ENCODE measurements at regions not wholly inside any gene's neighbourhood (a gene's known extent, or its start where the extent isn't known, plus 50 kb on each side); places are given as distances from the start of the nearest gene placed in this dataset.

- no peak for DNase-seq
- H3K4me1 Mint-ChIP-seq, result no peaks in the 10 kb centered on the region
These were observed 465.0 kb downstream of the TAF11L14 start for GRCh38 chr5:18099261-18099660.

GRCh38 chr5:18101532-18101931 lies 467.3 kb downstream of the TAF11L14 start:
- no peaks in the 10 kb centered on the region for H3K36me3 Mint-ChIP-seq
- no peaks in the 10 kb centered on the region for H3K9me3 Mint-ChIP-seq
- no peak overlapping the region for H3K4me3 Mint-ChIP-seq
- no peak overlapping the region for H3K27ac Mint-ChIP-seq
- H3K27me3 Mint-ChIP-seq, result peaks cover 0 to 4% of the 10 kb centered on the region in 2 donors
- H3K4me1 Mint-ChIP-seq, result no peaks in the 10 kb centered on the region
- ATAC-seq (replicated peaks) (no peak), DNase-seq (no peak)

More at GRCh38 chr5:18099261-18099660, 465.0 kb downstream of the TAF11L14 start:
- Mint-ChIP-seq H3K9me3 (no peaks in the 10 kb centered on the region), H3K36me3 (no peaks in the 10 kb centered on the region), H3K4me3 (no peak overlapping the region), H3K27me3 (peaks cover 0 to 4% of the 10 kb centered on the region in 2 donors), H3K27ac (no peak overlapping the region)
- no peak for ATAC-seq (replicated peaks)

- no peak overlapping the region for H3K4me3 Mint-ChIP-seq
- peaks cover 0 to 4% of the 10 kb centered on the region in 2 donors for H3K27me3 Mint-ChIP-seq
- DNase-seq, result no peak
- H3K9me3 Mint-ChIP-seq, result no peaks in the 10 kb centered on the region
- no peak overlapping the region for H3K27ac Mint-ChIP-seq
- H3K36me3 Mint-ChIP-seq, result no peaks in the 10 kb centered on the region
- no peak for ATAC-seq (replicated peaks)
- no peaks in the 10 kb centered on the region for H3K4me1 Mint-ChIP-seq
These were observed 468.5 kb downstream of the TAF11L14 start for GRCh38 chr5:18102733-18103132.

GRCh38 chr5:18105449-18105848 lies 471.2 kb downstream of the TAF11L14 start:
- no peak overlapping the region for H3K27ac Mint-ChIP-seq
- H3K36me3 Mint-ChIP-seq, result no peaks in the 10 kb centered on the region
- H3K4me3 Mint-ChIP-seq, result no peak overlapping the region
- no peaks in the 10 kb centered on the region for H3K4me1 Mint-ChIP-seq
- ATAC-seq (replicated peaks) (no peak), DNase-seq (no peak)
- no peaks in the 10 kb centered on the region for H3K9me3 Mint-ChIP-seq
- H3K27me3 Mint-ChIP-seq, result no peaks in the 10 kb centered on the region

- H3K27ac Mint-ChIP-seq, result no peak overlapping the region
- no peaks in the 10 kb centered on the region for H3K36me3 Mint-ChIP-seq
- H3K4me1 Mint-ChIP-seq, result no peaks in the 10 kb centered on the region
These were observed 477.7 kb downstream of the TAF11L14 start for GRCh38 chr5:18111906-18112465.

GRCh38 chr5:18113721-18114120 lies 479.5 kb downstream of the TAF11L14 start:
- Mint-ChIP-seq H3K36me3 (no peaks in the 10 kb centered on the region), H3K4me3 (no peak overlapping the region), H3K27me3 (peaks cover 0 to 4% of the 10 kb centered on the region in 2 donors), H3K4me1 (no peaks in the 10 kb centered on the region), H3K9me3 (no peaks in the 10 kb centered on the region), H3K27ac (no peak overlapping the region)
- no peak for DNase-seq
- no peak for ATAC-seq (replicated peaks)

More at GRCh38 chr5:18111906-18112465, 477.7 kb downstream of the TAF11L14 start:
- no peaks in the 10 kb centered on the region for H3K9me3 Mint-ChIP-seq
- no peak overlapping the region for H3K4me3 Mint-ChIP-seq
- no peak for DNase-seq
- no peak for ATAC-seq (replicated peaks)
- H3K27me3 Mint-ChIP-seq, result peaks cover 0 to 3% of the 10 kb centered on the region in 2 donors

GRCh38 chr5:18114151-18114757 lies 480.0 kb downstream of the TAF11L14 start:
- Mint-ChIP-seq H3K9me3 (no peaks in the 10 kb centered on the region), H3K36me3 (no peaks in the 10 kb centered on the region), H3K4me3 (no peak overlapping the region), H3K27me3 (peaks cover 0 to 4% of the 10 kb centered on the region in 2 donors), H3K27ac (no peak overlapping the region), H3K4me1 (no peaks in the 10 kb centered on the region)
- ATAC-seq (replicated peaks) (no peak), DNase-seq (no peak)

GRCh38 chr5:18117968-18118367 lies 483.7 kb downstream of the TAF11L14 start:
- Mint-ChIP-seq H3K9me3 (peaks cover 0 to 3% of the 10 kb centered on the region in 2 donors), H3K4me1 (no peaks in the 10 kb centered on the region), H3K27me3 (peaks cover 0 to 9% of the 10 kb centered on the region in 2 donors), H3K36me3 (no peaks in the 10 kb centered on the region), H3K4me3 (no peak overlapping the region), H3K27ac (no peak overlapping the region)
- ATAC-seq (replicated peaks) (no peak), DNase-seq (no peak)

GRCh38 chr5:18119156-18119785 lies 485.0 kb downstream of the TAF11L14 start:
- DNase-seq (no peak), ATAC-seq (replicated peaks) (no peak)
- H3K4me1 Mint-ChIP-seq, result no peaks in the 10 kb centered on the region
- H3K27ac Mint-ChIP-seq, result no peak overlapping the region
- no peaks in the 10 kb centered on the region for H3K36me3 Mint-ChIP-seq
- peaks cover 4 to 5% of the 10 kb centered on the region in 2 donors for H3K9me3 Mint-ChIP-seq
- no peak overlapping the region for H3K4me3 Mint-ChIP-seq
- peaks cover 0 to 9% of the 10 kb centered on the region in 2 donors for H3K27me3 Mint-ChIP-seq

- no peaks in the 10 kb centered on the region for H3K27me3 Mint-ChIP-seq
- no peaks in the 10 kb centered on the region for H3K4me1 Mint-ChIP-seq
- no peak overlapping the region for H3K27ac Mint-ChIP-seq
- peaks cover 8 to 14% of the 10 kb centered on the region in 2 donors for H3K9me3 Mint-ChIP-seq
- ATAC-seq (replicated peaks), result no peak
- H3K4me3 Mint-ChIP-seq, result no peak overlapping the region
- peaks cover 0 to 3% of the 10 kb centered on the region in 2 donors for H3K36me3 Mint-ChIP-seq
- DNase-seq, result no peak
These were observed 507.0 kb downstream of the TAF11L14 start for GRCh38 chr5:18141222-18141621.

- no peak for ATAC-seq (replicated peaks)
- H3K4me3 Mint-ChIP-seq, result no peak overlapping the region
- H3K27me3 Mint-ChIP-seq, result no peaks in the 10 kb centered on the region
- H3K27ac Mint-ChIP-seq, result no peak overlapping the region
- no peaks in the 10 kb centered on the region for H3K4me1 Mint-ChIP-seq
- no peak for DNase-seq
- H3K9me3 Mint-ChIP-seq, result peaks cover 7 to 11% of the 10 kb centered on the region in 2 donors
- peaks cover 0 to 3% of the 10 kb centered on the region in 2 donors for H3K36me3 Mint-ChIP-seq
These were observed 508.6 kb downstream of the TAF11L14 start for GRCh38 chr5:18142831-18143230.

GRCh38 chr5:18152671-18153070 lies 518.4 kb downstream of the TAF11L14 start:
- Mint-ChIP-seq H3K27ac (no peak overlapping the region), H3K9me3 (no peaks in the 10 kb centered on the region), H3K36me3 (no peaks in the 10 kb centered on the region), H3K4me1 (no peaks in the 10 kb centered on the region), H3K27me3 (no peaks in the 10 kb centered on the region), H3K4me3 (no peak overlapping the region)
- ATAC-seq (replicated peaks) (no peak), DNase-seq (no peak)

GRCh38 chr5:18158166-18158565 lies 523.9 kb downstream of the TAF11L14 start:
- Mint-ChIP-seq H3K4me1 (no peaks in the 10 kb centered on the region), H3K27me3 (no peaks in the 10 kb centered on the region), H3K36me3 (no peaks in the 10 kb centered on the region), H3K9me3 (peaks cover 8 to 9% of the 10 kb centered on the region in 2 donors), H3K27ac (no peak overlapping the region), H3K4me3 (no peak overlapping the region)
- DNase-seq (no peak), ATAC-seq (replicated peaks) (no peak)

GRCh38 chr5:18159331-18159730 lies 525.1 kb downstream of the TAF11L14 start:
- H3K4me3 Mint-ChIP-seq, result no peak overlapping the region
- H3K4me1 Mint-ChIP-seq, result no peaks in the 10 kb centered on the region
- DNase-seq, result no peak
- H3K36me3 Mint-ChIP-seq, result no peaks in the 10 kb centered on the region
- no peaks in the 10 kb centered on the region for H3K27me3 Mint-ChIP-seq
- no peak for ATAC-seq (replicated peaks)
- peaks cover 8 to 12% of the 10 kb centered on the region in 2 donors for H3K9me3 Mint-ChIP-seq
- no peak overlapping the region for H3K27ac Mint-ChIP-seq

- DNase-seq (no peak), ATAC-seq (replicated peaks) (no peak)
- no peaks in the 10 kb centered on the region for H3K27me3 Mint-ChIP-seq
- peaks cover 4 to 8% of the 10 kb centered on the region in 2 donors for H3K9me3 Mint-ChIP-seq
- no peaks in the 10 kb centered on the region for H3K36me3 Mint-ChIP-seq
- H3K4me3 Mint-ChIP-seq, result no peak overlapping the region
- H3K27ac Mint-ChIP-seq, result no peak overlapping the region
- no peaks in the 10 kb centered on the region for H3K4me1 Mint-ChIP-seq
These were observed 537.4 kb downstream of the TAF11L14 start for GRCh38 chr5:18171684-18172083.
